ENCODE measurements at regions not wholly inside any gene's neighbourhood (a gene's known extent, or its start where the extent isn't known, plus 50 kb on each side); places are given as distances from the start of the nearest gene placed in this dataset.

GRCh38 chr7:22002726-22003125 is 57.0 kb upstream of the CDCA7L start:
- no peak for DNase-seq (ENCODE audit: low read depth)

DNA sequence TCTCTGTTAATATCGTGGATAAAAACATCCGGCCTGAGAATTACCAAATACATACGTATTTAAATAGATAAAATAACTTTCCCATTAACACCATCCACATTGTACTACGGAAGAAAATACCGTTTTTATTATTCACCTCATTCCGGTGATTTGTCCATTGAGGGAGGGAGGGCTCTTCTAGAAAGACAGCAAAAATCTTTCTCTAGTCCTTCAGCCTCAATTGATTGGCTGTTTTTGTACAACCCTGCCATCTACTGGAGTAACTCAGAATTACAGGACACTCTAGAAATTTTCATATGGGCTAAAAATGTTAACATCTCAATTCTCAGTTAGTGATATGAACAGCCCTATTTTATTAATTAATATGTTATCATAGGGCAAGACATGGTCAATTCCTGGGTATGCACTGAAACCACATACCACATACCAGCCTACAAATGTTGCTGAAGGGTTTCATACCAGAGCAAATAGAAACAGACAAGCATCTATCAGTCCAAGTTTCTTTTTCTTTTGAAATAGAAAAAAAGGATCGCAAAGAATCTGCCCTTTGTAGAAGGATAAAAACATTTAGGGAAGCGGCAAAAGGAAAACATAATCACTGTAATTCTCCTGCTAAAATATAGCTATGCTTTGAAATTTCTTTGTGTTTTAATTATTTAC is 55.8 kb upstream of the CDCA7L start:
- DNase-seq (ENCODE audit: low read depth) = peak; percentile 87

DNA sequence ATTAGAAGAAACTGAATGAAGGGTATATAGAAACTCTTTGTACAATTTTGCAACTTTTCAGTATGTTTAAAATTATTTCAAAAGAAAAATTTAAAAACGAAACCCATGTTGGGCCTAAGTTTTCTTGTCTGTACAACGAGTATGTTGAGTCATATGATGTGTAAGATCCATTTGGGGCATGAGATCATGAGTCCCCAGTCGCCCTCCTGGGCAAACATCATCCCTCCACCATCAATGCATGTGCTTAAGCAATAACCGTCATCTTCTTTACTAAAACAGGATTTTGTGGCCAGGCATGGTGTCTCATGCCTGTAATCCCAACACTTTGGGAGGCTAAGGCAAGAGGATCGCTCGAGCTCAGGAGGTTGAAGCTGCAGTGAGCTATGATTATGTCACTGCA is 54.2 kb upstream of the CDCA7L start:
- DNase-seq (ENCODE audit: low read depth) = peak; percentile 37

- peak; percentile 65 for DNase-seq (ENCODE audit: low read depth)
These were observed 50.9 kb upstream of the CDCA7L start for GRCh38 chr7:21996641-21997040.
